Upper lobe of left lung (tissue), 4 donors: ENCODE measurements at regions not wholly inside any gene's neighbourhood (a gene's known extent, or its start where the extent isn't known, plus 50 kb on each side); places are given as distances from the start of the nearest gene placed in this dataset.

Experiments used
- CTCF ChIP-seq, 6 experiments: fragments of 450-650 bp in 4 of 6; fragments of 200-600 bp in 2 of 6; sonication (generic) in 2 of 6; IDR thresholded peaks; one replicate each; pipeline ENCODE4 v1.5.1; 2016 to 2019; ENCODE audit warnings: antibody characterized with exemption in 6 of 6
- POLR2A ChIP-seq, 4 donors: fragments of 450-650 bp; IDR thresholded peaks; one replicate each; pipeline ENCODE4 v1.5.1; 2016 to 2017; ENCODE audit warnings: antibody characterized with exemption in 4 of 4, mild to moderate bottlenecking in 2 of 4

- TF ChIP-seq CTCF (IDR thresholded peaks at IDR 0.05) (no peak), POLR2A (IDR thresholded peaks at IDR 0.05) (no peak)
These were observed 228.9 kb downstream of the SNRPN start for GRCh38 chr15:25183581-25184251.
